CD4-positive, alpha-beta T cell treated with Interleukin-2 at 100 ng/mL for 4 hours (primary cell): ENCODE measurements at regions not wholly inside any gene's neighbourhood (a gene's known extent, or its start where the extent isn't known, plus 50 kb on each side); places are given as distances from the start of the nearest gene placed in this dataset.
"Not testable (repeated sequence)": the region's sequence is repeated elsewhere in the genome, so short reads cannot be mapped to it uniquely, and the experiment has no call there.

Source experiments
- DNase-seq: peaks from one replicate; pipeline ENCODE4 v3.0.0-alpha.2; 2020; ENCODE audit warnings: low spot score

GRCh38 chr9:90979639-90980038 is 178.0 kb downstream of the SYK start:
- DNase-seq: no peak

- no peak for DNase-seq
Measured at GRCh38 chr9:90981726-90982125, 180.1 kb downstream of the SYK start.

- DNase-seq: no peak
Measured at GRCh38 chr9:90983394-90983793, 181.8 kb downstream of the SYK start.

GRCh38 chr9:90985631-90986030 is 184.0 kb downstream of the SYK start:
- DNase-seq: no peak

- no peak for DNase-seq
Measured at GRCh38 chr9:90986161-90986560, 184.5 kb downstream of the SYK start.

GRCh38 chr9:90987566-90987965 is 185.9 kb downstream of the SYK start:
- DNase-seq: no peak

- no peak for DNase-seq
Measured at GRCh38 chr9:90988318-90988717, 186.7 kb downstream of the SYK start.

GRCh38 chr9:90991953-90992352 is 190.3 kb downstream of the SYK start:
- no peak for DNase-seq

GRCh38 chr9:90995516-90995915 is 193.9 kb downstream of the SYK start:
- DNase-seq: no peak

- no peak for DNase-seq
Measured at GRCh38 chr9:90996154-90997065, 194.8 kb downstream of the SYK start.

GRCh38 chr9:90998573-90998972 is 197.0 kb downstream of the SYK start:
- no peak for DNase-seq

GRCh38 chr9:90999425-91000397 is 198.1 kb downstream of the SYK start:
- DNase-seq: no peak

GRCh38 chr9:91001146-91001611 is 199.6 kb downstream of the SYK start:
- no peak for DNase-seq

- no peak for DNase-seq
Measured at GRCh38 chr9:91004484-91004883, 202.9 kb downstream of the SYK start.

- no peak for DNase-seq
Measured at GRCh38 chr9:91004992-91005391, 203.4 kb downstream of the SYK start.

GRCh38 chr9:91006046-91006445 is 204.4 kb downstream of the SYK start:
- DNase-seq: no peak

- DNase-seq: no peak
Measured at GRCh38 chr9:91008568-91008967, 206.9 kb downstream of the SYK start.

GRCh38 chr9:91011891-91012290 is 210.3 kb downstream of the SYK start:
- DNase-seq: no peak

GRCh38 chr9:91012933-91013841 is 211.6 kb downstream of the SYK start:
- DNase-seq: no peak

- DNase-seq: no peak
Measured at GRCh38 chr9:91017245-91017644, 215.6 kb downstream of the SYK start.

- DNase-seq: not testable (repeated sequence)
Measured at GRCh38 chr9:91019871-91020270, 218.3 kb downstream of the SYK start.

GRCh38 chr9:91021656-91022055 is 220.0 kb downstream of the SYK start:
- DNase-seq: not testable (repeated sequence)
